ENCODE measurements at regions not wholly inside any gene's neighbourhood (a gene's known extent, or its start where the extent isn't known, plus 50 kb on each side); places are given as distances from the start of the nearest gene placed in this dataset.
"Not testable (repeated sequence)": the region's sequence is repeated elsewhere in the genome, so short reads cannot be mapped to it uniquely, and the experiment has no call there.

- H3K4me3 ChIP-seq (ENCODE audit: low read length); DNase-seq (ENCODE audit: low read depth): not testable (repeated sequence)
Observed at GRCh38 chr16:31975826-31976419, 102.3 kb downstream of the ZNF267 start.

- not testable (repeated sequence) for DNase-seq (ENCODE audit: low read depth)
Observed at GRCh38 chr16:31978463-31978862, 104.9 kb downstream of the ZNF267 start.

DNA sequence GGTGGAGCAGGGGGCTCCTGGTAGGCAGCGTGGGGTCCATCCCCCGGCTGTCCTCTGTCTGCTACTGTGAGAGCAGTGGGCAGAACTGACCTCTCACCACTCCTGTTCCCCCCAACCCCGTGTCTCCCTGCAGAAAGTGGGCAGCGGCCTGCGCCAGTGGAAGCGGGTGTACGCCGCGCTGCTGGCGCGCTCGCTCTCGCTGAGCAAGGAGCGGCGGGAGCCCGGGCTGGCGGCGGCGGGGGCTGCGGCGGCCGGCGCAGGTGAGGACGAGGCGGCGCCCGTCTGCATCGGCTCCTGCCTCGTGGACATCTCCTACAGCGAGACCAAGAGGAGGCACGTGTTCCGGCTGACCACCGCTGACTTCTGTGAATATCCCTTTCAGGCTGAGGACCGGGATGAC, 108.1 kb downstream of the ZNF267 start:
- not testable (repeated sequence) for DNase-seq (ENCODE audit: low read depth); H3K4me3 ChIP-seq (ENCODE audit: low read length)

More at GRCh38 chr16:31978463-31978862, 104.9 kb downstream of the ZNF267 start:
- H3K4me3 ChIP-seq (ENCODE audit: low read length) = not testable (repeated sequence)

DNA sequence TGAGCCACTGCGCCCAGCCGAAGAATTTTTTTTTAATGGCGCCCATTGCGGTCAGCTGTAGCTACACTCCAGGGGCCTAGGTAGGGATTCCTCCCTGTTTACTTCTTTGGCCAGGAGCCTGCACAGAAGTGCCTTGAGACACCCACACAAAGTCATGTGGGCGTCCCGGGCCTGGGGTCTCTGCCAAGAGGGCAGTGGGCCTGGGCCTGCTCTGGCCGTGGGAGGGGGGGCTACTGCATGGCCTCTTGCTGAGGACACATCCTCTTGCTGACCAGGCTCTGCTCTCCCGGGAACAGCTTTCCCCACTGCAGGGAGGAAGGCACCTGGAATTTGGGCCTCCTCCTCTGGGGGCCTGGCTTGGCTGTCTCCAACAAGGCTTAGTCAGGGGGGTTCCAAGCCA, 109.4 kb downstream of the ZNF267 start:
- not testable (repeated sequence) for H3K4me3 ChIP-seq (ENCODE audit: low read length); DNase-seq (ENCODE audit: low read depth)

GRCh38 chr16:31983666-31984065, 110.1 kb downstream of the ZNF267 start:
- not testable (repeated sequence) for DNase-seq (ENCODE audit: low read depth); H3K4me3 ChIP-seq (ENCODE audit: low read length)

DNA sequence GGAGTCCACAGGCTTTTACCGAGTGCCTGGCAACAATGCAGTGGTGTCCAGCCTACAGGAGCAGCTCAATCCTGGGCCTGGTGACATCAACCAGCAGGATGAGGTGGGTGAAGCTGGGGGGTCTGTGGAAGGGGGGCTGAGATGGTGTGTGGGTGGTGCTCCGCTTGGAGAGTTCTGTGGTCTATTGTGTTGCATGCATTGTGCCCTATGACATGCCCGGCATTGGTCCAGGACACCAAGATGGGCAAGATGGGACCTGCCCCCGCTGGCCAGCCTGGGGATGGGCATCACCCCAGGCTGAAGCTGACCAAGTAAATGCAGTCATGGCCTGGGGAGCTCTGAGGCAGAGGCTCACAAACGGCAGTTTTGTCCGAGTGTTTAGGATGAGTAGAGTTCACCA, 113.3 kb downstream of the ZNF267 start:
- not testable (repeated sequence) for H3K4me3 ChIP-seq (ENCODE audit: low read length); DNase-seq (ENCODE audit: low read depth)

GRCh38 chr16:31988595-31989581, 115.3 kb downstream of the ZNF267 start:
- not testable (repeated sequence) for DNase-seq (ENCODE audit: low read depth); H3K4me3 ChIP-seq (ENCODE audit: low read length)

DNA sequence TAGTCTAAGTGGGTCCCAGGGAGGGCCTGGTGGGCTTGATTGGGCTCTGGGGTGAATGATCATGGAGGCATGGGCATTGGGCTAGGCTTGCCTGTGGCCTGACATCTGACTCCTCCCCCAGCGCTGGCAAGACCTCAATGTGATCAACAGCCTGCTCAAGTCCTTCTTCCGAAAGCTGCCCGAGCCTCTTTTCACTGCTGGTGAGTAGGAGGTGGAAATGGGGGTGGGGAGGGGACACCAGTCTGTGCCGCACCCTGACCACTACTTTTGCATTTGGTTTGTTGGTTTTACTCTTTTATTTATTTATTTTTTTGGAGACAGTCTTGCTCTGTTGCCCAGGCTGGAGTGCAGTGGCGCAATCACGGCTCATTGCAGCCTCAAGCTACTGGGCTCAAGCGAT, 116.7 kb downstream of the ZNF267 start:
- DNase-seq (ENCODE audit: low read depth); H3K4me3 ChIP-seq (ENCODE audit: low read length): not testable (repeated sequence)

DNA sequence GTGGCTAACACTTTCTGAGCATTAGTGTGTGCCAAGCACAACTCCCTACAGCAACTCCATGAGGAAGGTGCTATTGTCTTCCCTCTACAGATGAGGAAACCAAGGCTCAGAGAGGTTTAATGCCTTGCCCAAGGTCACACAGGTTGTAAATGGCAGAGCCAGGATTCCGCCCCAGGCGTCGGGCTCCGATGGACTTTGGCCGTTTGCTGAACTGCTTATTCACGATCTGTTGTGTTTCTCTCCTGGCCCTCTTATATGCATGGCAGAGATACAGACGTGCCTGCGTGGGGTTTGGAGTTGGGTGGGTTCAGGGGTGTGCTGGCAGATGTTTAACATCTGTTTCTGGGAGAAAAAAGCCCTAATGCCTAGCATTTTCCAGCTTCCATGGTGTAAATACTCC, 117.4 kb downstream of the ZNF267 start:
- not testable (repeated sequence) for H3K4me3 ChIP-seq (ENCODE audit: low read length); DNase-seq (ENCODE audit: low read depth)

DNA sequence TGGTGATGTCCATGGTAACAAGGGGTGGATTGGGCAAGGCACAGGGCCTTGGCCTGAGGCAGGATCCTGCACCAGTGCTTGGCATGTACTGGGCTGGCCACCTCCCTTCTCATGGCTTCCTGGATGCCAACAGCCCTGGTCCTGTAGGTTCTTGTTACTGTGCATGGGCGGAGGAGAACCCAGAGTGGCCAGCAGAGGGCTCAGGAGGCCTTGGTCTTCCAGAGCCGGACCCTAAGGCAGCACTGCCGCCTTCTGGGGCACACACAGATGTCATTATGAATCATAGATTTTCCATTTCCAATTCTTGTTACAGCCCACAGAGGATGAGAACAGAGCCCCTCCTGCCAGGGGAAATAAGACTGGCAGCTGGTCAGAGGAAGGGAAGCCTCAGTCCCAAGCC, 122.7 kb downstream of the ZNF267 start:
- not testable (repeated sequence) for DNase-seq (ENCODE audit: low read depth); H3K4me3 ChIP-seq (ENCODE audit: low read length)

DNA sequence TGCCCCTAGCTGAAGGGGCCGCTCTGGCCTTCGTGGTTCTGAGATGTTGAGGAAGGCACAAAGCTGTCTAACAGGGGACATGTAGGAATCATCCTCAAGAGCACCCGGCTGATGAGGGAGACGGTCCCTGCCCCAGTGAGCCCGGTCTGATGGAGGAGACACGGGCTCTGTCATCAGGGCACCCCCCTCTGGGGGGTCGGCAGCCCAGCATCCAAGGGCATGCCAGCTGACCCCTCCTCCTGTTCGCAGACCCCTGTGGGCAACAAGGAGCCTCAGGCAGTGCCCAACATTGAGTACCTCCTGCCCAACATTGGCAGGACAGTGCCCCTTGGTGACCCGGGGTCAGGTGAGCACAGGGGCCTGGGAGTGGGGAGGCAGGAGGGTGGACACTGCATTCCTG, 128.9 kb downstream of the ZNF267 start:
- not testable (repeated sequence) for DNase-seq (ENCODE audit: low read depth); H3K4me3 ChIP-seq (ENCODE audit: low read length)

DNA sequence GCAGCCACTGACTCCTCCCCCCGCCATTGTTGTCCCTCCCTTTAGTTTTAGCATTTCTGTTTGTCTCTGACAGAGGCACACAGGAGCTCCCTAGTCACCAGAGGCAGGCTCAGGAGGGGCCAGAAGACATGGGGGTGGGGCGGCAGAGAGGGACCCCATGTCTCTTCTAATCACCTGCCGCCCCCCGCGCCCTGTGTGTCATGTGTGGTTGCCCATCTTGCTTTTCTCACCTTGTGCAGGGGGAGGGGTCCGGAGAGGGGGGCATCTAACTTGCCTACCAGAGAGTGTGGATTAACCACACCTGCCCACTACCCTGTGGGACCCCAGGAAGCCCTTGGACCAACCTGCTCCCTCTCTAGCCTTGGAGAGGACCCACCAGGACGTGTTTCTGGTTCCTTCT, 130.2 kb downstream of the ZNF267 start:
- H3K4me3 ChIP-seq (ENCODE audit: low read length); DNase-seq (ENCODE audit: low read depth): not testable (repeated sequence)

GRCh38 chr16:32038783-32039496, 165.3 kb downstream of the ZNF267 start:
- not testable (repeated sequence) for DNase-seq (ENCODE audit: low read depth); H3K4me3 ChIP-seq (ENCODE audit: low read length)

DNA sequence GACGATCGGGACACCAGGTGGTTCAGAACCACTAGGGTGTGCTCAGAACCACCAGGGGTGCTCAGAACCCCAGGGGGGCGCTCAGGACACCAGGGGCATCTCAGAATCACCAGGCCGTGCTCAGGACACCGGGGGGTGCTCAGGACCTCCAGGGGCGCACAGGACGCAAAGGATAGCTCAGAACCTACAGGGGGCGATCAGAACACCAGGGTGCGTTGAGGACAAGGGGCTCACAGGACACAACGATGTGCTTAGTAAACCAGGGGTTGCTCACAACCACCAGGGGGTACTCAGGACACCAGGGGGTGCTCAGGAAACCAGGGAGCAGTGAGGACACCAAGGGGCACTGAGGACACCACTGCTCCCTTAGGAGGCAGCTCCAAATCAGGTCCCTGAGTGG, 166.3 kb downstream of the ZNF267 start:
- not testable (repeated sequence) for H3K4me3 ChIP-seq (ENCODE audit: low read length); DNase-seq (ENCODE audit: low read depth)

GRCh38 chr16:32066016-32066651, 187.0 kb upstream of the TP53TG3D start:
- not testable (repeated sequence) for H3K4me3 ChIP-seq (ENCODE audit: low read length); DNase-seq (ENCODE audit: low read depth)

GRCh38 chr16:32071586-32071985, 181.5 kb upstream of the TP53TG3D start:
- not testable (repeated sequence) for H3K4me3 ChIP-seq (ENCODE audit: low read length)

DNA sequence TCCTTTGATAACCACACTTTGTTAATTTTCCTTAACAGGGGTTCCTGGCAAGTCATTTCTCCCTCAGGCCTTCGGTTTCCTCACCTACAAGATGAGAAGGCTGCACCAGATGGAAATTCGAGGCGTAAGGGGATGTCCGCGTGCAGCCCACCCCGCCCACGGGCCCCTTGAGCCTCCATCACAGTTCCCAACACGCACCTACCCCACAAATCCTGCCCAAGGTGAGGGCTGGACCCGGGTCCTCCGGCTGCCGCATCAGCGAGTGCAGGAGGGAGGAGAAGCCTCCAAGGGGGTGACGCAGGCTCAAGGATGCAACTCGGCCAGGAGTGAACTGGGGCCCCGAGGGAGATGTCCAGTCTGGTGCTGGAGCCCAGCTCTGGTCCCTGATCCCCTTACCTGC, 169.2 kb upstream of the TP53TG3D start:
- DNase-seq (ENCODE audit: low read depth); H3K4me3 ChIP-seq (ENCODE audit: low read length): not testable (repeated sequence)

More at GRCh38 chr16:32071586-32071985, 181.5 kb upstream of the TP53TG3D start:
- not testable (repeated sequence) for DNase-seq (ENCODE audit: low read depth)

DNA sequence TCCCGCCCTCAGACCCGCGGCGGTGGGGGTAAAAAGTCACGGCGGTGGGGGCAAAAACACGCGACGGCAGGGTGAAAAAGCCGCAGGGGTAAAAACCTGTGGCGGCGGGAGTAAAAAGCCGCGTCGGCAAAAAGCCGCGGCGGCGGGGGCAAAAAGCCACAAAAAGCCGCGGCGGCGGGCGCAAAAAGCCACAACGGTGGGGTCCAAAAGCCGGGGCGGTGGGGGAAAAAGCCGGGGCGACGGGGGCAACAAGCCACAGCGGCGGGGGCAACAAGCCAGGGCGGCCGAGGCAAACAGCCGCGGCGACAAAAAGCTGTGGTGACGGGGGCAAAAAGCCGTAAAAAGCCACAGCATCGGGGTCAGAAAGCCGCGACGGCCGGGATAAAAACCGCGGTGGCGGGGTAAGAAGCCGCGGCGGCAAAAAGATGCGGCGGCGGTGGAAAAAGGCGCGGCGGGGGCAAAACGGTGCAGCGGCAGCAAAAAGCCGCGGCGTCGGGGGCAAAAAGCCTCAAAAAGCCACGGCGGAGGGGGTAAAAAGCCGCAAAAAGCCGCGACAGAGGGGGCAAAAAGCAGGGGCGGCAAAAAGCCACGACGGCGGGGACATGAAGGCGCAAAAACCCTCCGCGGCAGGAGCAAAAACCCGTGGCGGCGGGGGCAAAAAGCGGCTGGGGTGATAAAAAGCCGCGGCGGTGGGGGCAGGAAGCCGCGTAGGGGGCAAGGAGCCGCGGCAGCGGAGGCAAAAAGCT, 168.3 kb upstream of the TP53TG3D start:
- not testable (repeated sequence) for H3K4me3 ChIP-seq (ENCODE audit: low read length); DNase-seq (ENCODE audit: low read depth)
